Fibroblast of lung (primary cell): ENCODE measurements at regions not wholly inside any gene's neighbourhood (a gene's known extent, or its start where the extent isn't known, plus 50 kb on each side); places are given as distances from the start of the nearest gene placed in this dataset.
A peak's percentile ranks its signal among the peaks of the same experiment; 100 is the strongest.

ENCODE experiments used
- DNase-seq, 2 donors: peaks; one replicate each; pipeline versions ENCODE4 v3.0.0 to v3.0.0-alpha.2; 2010; ENCODE audit warnings: low read depth in 2 of 2
- H2AFZ ChIP-seq: 2 replicates; pipeline ENCODE4 v1.5.1; 2012; ENCODE audit warnings: low read length, control low read depth, inconsistent platforms
- H3K27ac ChIP-seq: 2 replicates; pipeline ENCODE4 v1.5.1; 2011; ENCODE audit warnings: low read length, control low read depth; ENCODE audit not compliant: insufficient read depth
- H3K27me3 ChIP-seq: 2 replicates; pipeline ENCODE4 v1.5.1; 2011; ENCODE audit warnings: mild to moderate bottlenecking, low read length; ENCODE audit not compliant: control insufficient read depth, insufficient read depth
- H3K36me3 ChIP-seq: 2 replicates; pipeline ENCODE4 v1.5.1; 2011; ENCODE audit warnings: low read length; ENCODE audit not compliant: control insufficient read depth, insufficient read depth
- H3K4me1 ChIP-seq: 2 replicates; pipeline ENCODE4 v1.5.1; 2011; ENCODE audit warnings: low read length; ENCODE audit not compliant: control insufficient read depth, insufficient read depth; ENCODE audit errors: extremely low read depth
- H3K4me2 ChIP-seq: 2 replicates; pipeline ENCODE4 v1.5.1; 2011; ENCODE audit warnings: low read length, control low read depth; ENCODE audit not compliant: insufficient read depth; ENCODE audit errors: extremely low read depth
- H3K4me3 ChIP-seq, 4 experiments: fragments of 200-600 bp in 1 of 4; sonication (generic) in 1 of 4; replicated peaks in 1 of 4; 2 replicates each; pipeline ENCODE4 v1.5.1; 2011 to 2016; ENCODE audit warnings: low read length in 4 of 4, low read depth in 3 of 4, mild to moderate bottlenecking in 3 of 4, control low read depth in 2 of 4, inconsistent platforms in 1 of 4, mixed read lengths in 1 of 4; ENCODE audit not compliant: insufficient read depth in 1 of 4; ENCODE audit errors: control extremely low read depth in 1 of 4
- H3K79me2 ChIP-seq: 2 replicates; pipeline ENCODE4 v1.5.1; 2012; ENCODE audit warnings: mild to moderate bottlenecking, low read length, inconsistent platforms; ENCODE audit not compliant: control insufficient read depth, insufficient read depth
- H3K9ac ChIP-seq: 2 replicates; pipeline ENCODE4 v1.5.1; 2011; ENCODE audit warnings: mild to moderate bottlenecking, low read length, control low read depth; ENCODE audit not compliant: insufficient read depth
- H3K9me3 ChIP-seq: 2 replicates; pipeline ENCODE4 v1.5.1; 2012; ENCODE audit warnings: low read depth, low read length; ENCODE audit not compliant: control insufficient read depth, insufficient read depth
- H4K20me1 ChIP-seq: 2 replicates; pipeline ENCODE4 v1.5.1; 2011; ENCODE audit warnings: low read length; ENCODE audit not compliant: control insufficient read depth, insufficient read depth; ENCODE audit errors: extremely low read depth
- CTCF ChIP-seq, 2 donors: IDR thresholded peaks in 1 of 2; conservative IDR thresholded peaks in 1 of 2; 1 replicate in 1 of 2; 2 replicates in 1 of 2; pipeline ENCODE4 v1.5.1; 2011 to 2012; ENCODE audit warnings: low read length in 2 of 2, control low read depth in 1 of 2, inconsistent platforms in 1 of 2, low read depth in 1 of 2, mild to moderate bottlenecking in 1 of 2
- EZH2 ChIP-seq: IDR thresholded peaks from 2 replicates; pipeline ENCODE4 v1.5.1; 2012; ENCODE audit warnings: low read length, control low read depth, mild to moderate bottlenecking; ENCODE audit errors: missing control alignments

GRCh38 chr4:177574446-177574845 lies 132.2 kb upstream of the AGA start:
- Histone ChIP-seq H3K79me2 (no peaks in the 10 kb centered on the region), H2AFZ (no peak overlapping the region), H4K20me1 (no peaks in the 10 kb centered on the region), H3K9me3 (no peaks in the 10 kb centered on the region), H3K27ac (no peak overlapping the region), H3K4me2 (no peak overlapping the region), H3K4me3 (no peak overlapping the region), H3K4me1 (no peaks in the 10 kb centered on the region), H3K9ac (no peak overlapping the region), H3K36me3 (no peaks in the 10 kb centered on the region), H3K27me3 (no peaks in the 10 kb centered on the region)
- TF ChIP-seq CTCF (conservative IDR thresholded peaks at IDR 0.05 in 1 of 2, IDR thresholded peaks at IDR 0.05 in 1 of 2; ENCODE audit: low read depth in 1 of 2, low read length in 2 of 2): no peak
- no peak for TF ChIP-seq EZH2
- DNase-seq: peak; percentile 27 to 85

DNA sequence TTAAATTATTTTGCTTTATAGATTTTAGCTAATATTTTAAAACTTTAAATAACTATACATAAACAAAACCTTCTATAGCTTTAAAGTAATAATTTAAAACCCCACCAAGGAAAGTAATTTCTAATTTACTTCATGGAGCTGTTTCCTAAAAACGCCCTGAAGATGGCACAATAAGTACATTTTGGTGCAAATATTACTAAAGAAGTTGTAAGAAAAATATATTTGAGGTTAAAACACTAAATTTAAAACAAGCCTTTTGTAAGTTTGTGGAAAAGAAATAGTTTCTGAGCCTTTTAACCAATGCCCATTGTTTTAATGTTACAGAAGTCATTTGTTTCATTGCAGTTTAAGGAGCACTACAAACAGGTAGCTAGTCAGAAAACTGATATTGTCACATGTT lies 137.4 kb upstream of the AGA start:
- DNase-seq: peak in 1 of 2 donors; percentile 54
- Histone ChIP-seq H3K36me3 (no peaks in the 10 kb centered on the region), H3K4me1 (no peaks in the 10 kb centered on the region), H3K9ac (no peak overlapping the region), H2AFZ (no peak overlapping the region), H3K27ac (no peak overlapping the region), H3K4me2 (no peak overlapping the region), H3K4me3 (no peak overlapping the region), H4K20me1 (no peaks in the 10 kb centered on the region), H3K9me3 (no peaks in the 10 kb centered on the region), H3K79me2 (no peaks in the 10 kb centered on the region), H3K27me3 (no peaks in the 10 kb centered on the region)
- TF ChIP-seq CTCF (conservative IDR thresholded peaks at IDR 0.05 in 1 of 2, IDR thresholded peaks at IDR 0.05 in 1 of 2; ENCODE audit: low read depth in 1 of 2, low read length in 2 of 2) (peak in 1 of 2 donors; percentile 40), EZH2 (no peak)

DNA sequence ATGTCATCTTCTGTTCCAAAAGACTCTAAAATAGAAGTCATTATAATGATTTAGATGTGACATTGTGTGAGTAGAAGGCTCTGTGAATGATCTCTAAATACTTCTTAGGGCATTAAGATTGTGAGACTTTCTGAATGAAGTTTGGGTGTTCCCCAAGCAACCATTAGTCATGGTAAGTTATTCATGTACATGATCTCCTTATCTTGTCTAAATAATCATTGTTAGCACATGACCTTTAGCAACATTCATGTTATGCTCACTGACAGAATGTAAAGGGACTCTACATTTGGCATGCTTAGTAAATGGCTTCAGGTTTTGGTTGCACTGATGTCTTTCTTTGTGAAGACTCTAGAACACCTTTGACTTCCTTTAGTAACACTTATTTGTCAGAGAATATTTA lies 140.8 kb upstream of the AGA start:
- H3K36me3 ChIP-seq: no peaks in the 10 kb centered on the region

More for the DNA sequence above, 140.8 kb upstream of the AGA start:
- Histone ChIP-seq H3K4me3 (no peak overlapping the region), H4K20me1 (no peaks in the 10 kb centered on the region), H3K9ac (no peak overlapping the region), H3K79me2 (no peaks in the 10 kb centered on the region), H3K4me1 (no peaks in the 10 kb centered on the region), H2AFZ (no peak overlapping the region), H3K9me3 (no peaks in the 10 kb centered on the region), H3K27me3 (no peaks in the 10 kb centered on the region), H3K27ac (no peak overlapping the region), H3K4me2 (no peak overlapping the region)
- DNase-seq: peak; percentile 26 to 28
- TF ChIP-seq EZH2: no peak
- TF ChIP-seq CTCF (conservative IDR thresholded peaks at IDR 0.05 in 1 of 2, IDR thresholded peaks at IDR 0.05 in 1 of 2; ENCODE audit: low read depth in 1 of 2, low read length in 2 of 2): no peak
